NCI-H2029 treated with DMSO at 0.1 percent for 48 hours (cell line): ENCODE measurements at regions not wholly inside any gene's neighbourhood (a gene's known extent, or its start where the extent isn't known, plus 50 kb on each side); places are given as distances from the start of the nearest gene placed in this dataset.
"Not testable (repeated sequence)": the region's sequence is repeated elsewhere in the genome, so short reads cannot be mapped to it uniquely, and the experiment has no call there.

Experiments used
- DNase-seq: peaks from one replicate; lab custom pipeline; 2025; lab: John Stamatoyannopoulos, UW

DNA sequence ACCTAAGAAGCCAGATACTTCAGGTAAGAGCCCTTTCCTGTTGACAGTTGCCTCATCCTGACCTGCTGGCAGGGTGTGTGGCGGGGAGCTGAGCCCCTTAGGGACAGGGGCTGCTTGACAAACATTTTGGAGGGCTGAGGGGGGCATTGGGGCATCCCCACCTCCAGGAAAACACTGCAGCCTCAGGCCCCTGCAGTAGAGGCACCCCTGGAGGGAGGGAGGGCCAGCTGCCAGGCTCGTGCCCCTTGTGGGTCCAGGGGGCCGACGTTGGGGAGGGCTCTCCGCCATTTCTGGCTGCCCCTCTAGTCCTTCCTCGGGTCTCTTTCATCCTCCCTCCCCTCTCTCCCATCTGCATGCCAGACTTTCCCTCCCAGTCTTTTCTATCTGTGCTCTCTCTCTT lies 177.3 kb downstream of the RPS24 start:
- DNase-seq, result no peak

DNA sequence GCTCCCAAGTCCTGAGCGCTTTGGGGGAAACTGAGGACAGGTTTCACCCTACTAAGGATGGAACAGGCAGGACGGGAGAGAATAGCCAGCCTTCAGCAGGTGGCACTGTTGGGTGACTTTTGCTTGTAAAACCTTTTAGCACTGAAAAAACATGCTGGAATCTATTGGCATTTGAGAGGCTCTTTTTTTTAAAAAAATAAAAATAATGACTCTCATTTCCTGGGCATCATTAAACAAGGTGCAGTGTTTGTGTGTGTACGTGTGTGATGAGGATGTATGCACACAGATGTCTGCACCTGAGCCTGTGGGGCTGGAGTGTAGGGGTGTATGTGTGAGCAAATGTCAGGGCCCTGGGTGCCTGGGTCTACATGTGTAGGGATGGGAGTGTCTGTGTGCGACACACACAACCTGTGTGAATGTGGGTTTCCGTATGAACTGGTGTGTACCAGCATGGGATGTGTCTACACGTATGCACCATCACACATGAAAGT lies 177.9 kb downstream of the RPS24 start:
- peak; percentile 2 for DNase-seq

DNA sequence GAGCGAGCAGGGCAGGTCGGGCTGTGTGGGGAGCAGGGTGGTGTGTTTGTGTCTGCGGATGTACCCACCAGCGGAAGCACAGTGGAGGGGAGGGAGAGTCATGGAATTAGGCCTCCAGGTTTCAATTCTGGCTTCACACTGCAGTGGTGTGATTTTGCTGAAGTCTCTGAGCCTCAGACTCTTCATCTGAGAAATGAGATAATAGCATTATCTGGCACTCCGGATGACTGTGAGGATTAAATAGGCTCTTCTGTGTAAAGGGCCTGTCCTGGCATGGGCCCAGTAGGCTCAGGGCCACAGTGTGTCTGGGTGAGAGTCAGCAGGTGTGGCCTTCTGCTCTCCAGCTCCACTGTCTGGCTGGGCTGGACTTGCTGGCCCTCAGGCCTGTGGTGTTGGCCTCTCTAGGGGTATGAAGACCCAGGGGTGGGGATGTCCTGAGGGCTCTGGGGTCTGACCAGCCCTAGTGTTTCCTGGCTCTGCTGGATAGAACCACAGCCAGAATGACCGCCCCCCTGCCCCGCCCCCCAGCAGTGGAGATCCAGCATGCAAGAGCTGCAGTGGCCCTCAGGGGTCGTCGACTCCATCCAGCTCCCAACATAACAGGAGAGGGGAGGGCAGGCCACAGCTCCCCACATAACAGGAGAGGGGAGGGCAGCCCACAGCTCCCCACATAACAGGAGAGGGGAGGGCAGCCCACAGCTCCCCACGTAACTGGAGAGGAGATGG lies 178.6 kb downstream of the RPS24 start:
- peak; percentile 34 for DNase-seq

DNA sequence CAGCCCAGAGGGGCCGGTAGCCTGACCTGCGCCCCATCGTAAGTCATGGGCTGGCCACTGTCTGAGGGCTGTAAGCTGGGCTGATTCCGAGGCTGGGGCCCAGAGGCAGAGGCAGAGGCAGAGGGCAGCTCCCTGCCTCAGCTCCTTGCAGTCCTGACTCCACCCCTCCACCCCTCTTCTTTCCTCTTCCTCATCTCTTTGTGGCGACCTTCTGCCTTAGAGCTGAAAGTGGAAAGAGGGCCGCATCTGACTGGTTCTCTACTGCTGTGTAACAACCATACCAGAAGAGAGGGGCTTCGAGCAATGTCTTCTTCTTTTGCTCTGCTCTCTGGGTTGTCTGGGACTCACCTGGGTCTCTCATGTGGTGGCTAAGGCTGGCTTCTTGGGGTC lies 179.1 kb downstream of the RPS24 start:
- DNase-seq, result no peak

DNA sequence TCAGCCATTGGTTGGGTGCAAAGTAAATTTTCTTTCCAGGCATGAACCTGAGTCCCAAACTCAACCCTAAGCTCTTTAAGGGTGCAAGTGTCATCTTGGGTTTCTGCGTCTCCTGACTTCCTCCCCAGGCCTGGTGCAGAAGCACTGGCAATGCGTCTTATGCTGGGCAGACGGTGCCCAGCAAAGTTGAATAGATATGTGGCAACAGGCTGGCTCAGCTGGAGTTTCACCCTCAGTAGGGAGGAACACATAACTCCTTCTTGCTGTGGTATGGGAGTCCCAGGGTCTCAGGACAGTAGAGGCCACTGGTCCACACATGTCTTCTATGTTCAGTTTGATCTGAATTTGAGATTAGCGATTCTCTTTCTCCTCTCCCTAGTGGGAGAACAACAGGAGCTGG lies 181.3 kb downstream of the RPS24 start:
- no peak for DNase-seq

DNA sequence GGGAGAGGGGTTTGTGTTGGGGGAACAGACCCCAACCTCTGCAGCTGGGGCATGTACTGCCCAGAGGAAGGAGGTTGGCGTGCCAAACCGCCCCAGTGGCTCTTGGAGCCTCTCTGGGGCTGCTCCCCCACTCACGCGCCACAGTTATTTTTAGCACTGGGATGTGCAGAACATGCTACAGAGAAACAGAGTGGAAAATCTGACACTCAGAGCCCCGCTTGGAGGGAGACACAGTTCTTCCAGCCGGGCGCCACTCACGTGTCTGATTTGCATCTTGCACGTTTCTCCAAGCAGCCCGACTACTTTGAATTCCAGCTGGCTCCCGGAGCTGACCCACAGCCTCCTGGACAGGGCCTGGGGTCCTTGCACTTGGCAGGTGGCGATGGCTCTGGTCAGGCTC lies 182.0 kb downstream of the RPS24 start:
- DNase-seq, result no peak

DNA sequence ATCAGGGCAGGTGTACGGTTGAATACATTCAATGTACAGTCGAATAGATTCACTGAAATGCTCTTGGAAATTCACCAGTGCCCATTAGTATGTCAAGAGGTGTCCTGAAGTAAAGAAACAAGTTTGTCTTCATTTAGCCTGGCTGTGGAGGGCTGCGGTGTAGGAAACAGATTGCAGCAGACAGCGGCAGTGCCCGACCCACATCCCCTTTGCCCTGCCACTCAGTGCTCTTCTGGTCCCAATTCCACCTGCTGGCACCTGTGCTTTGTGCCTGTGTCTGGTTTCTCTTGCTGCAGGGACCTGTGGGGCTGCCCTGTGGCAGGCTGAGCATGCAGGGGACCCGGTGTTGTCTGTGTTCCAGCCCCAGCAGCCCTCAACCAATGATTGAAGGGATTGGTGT lies 183.7 kb downstream of the RPS24 start:
- no peak for DNase-seq

DNA sequence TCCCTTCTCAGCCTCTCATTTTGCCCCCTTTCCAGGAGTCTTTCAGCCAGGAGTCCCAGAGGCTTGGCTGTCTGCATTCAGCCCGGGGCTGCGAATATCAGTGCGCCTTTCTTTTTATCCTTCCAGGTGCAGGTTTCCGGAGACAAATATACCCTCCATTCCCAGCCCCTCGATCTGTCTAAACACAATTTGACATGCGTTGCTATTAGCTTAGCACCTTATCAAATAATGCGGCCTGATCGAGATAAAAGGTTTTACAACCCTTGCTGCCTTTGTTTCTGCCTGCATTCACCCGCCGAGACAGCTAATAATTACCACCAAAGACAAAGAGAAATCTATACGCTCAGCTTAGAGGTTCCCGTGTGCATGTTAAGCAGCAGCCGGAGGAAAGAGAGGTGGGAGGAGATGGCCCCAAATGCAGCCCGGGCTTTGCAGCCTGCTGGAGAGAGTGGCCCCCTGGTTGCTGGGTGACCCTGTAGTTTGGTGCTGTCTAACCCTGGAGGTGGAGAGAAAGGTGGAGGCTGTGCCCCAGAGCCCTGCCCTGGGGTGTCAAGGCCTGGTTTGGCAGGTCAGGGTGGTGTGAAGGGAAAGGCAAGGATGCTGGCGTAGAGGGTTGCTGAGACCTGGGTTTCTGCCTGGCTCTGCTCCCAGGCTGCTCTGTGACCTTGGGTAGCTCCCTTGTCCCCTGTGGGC lies 185.3 kb downstream of the RPS24 start:
- no peak for DNase-seq

DNA sequence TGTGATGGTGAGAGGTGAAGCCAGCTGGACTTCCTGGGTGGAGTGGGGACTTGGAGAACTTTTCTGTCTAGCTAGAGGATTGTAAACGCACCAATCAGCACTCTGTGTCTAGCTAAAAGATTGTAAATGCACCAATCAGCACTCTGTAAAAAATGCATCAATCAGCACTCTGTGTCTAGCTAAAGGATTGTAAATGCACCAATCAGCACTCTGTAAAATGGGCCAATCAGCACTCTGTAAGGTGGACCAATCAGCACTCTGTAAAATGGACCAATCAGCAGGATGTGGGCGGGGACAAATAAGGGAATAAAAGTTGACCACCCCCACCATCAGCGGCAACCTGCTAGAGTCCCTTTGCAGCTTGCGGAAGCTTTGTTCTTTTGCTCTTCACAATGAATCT lies 185.9 kb downstream of the RPS24 start:
- not testable (repeated sequence) for DNase-seq

DNA sequence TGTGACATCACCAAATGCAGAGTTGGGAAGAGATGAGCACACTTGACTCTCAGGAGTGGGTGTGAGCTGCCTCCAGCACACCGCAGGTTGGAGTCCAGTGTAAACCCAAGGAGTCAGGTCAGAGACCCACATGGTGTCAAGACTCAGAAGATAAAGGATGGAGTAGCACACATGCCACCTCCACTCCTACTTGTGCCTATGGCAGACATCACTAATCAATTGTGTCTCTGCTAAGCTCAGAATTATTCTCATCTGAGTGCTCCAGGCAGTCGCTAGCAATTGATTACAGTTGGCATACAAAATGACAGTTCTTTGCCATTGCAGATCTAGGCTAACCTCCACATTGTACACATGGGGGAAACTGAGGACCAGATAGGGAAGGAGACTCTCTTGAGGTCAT lies 187.1 kb downstream of the RPS24 start:
- no peak for DNase-seq

DNA sequence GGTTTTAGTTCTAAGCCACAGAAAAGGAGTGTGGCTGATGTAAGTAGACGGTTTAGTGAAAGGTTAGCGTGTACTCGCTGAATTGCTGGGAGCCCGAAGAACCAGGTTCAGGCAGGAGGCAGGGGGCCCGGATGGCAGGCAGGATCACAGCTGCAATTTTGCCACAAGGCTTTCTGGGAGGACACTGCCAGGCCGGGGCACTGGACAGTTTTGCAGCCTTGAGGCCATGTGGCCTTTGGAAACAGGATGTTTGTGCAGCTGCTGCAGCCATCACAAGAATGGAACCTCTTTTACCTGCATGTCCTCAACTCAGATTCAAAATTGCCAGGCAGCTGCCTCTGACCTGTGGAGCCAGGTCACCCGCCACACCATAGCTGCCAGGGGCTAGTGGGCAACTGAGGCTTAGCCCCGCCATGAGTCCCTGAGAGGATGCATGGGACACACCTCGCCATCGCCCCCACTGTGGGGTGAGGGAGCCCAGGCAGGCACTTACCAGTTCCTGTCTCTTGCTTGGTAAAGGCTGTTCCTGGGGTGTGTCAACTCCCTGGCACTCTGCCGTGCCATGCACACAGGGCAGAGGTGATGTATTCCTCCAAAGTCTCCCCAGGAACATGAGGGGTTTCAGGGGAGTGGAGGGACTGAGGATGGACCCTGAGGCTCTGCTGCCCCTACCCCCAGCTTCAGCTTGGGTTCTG lies 188.6 kb downstream of the RPS24 start:
- DNase-seq, result no peak

DNA sequence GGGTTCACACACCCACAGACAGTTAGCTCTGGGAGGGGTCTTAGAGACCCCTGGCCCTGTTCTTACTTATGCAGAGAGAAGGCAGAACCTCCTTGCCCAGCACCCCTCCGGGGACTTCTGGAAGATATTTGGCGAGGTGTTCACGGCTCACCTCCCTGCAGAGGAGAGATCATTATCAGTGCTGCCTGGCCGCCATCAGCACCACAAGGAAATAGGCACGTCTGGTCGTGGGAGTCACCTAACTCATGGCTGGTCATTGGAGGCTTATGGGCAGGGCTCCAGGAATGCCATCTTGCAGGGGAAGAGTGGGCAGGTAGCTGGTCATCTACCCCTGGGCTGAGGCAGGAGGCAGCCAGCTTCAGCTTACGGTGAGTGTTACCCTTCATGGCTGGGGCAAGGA lies 189.4 kb downstream of the RPS24 start:
- no peak for DNase-seq

DNA sequence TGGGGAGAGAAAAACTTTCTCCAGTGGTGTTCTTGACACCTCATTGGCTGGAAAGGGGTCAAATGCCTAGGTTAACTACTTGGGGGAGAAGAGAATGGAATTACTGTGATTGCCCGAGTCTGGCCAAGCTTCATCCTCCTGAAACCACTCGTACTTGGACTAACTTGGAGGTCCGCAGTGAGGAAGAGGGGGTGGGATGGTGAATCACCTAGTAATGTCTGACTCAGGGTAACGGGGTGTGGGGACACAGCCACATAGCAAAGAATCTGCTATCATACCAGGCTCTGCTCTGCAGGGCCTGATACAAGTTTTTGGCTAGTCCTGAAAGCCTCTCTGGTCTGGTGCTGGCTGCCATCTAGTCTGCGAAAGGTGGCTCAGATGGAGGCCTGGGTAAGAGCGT lies 190.9 kb downstream of the RPS24 start:
- no peak for DNase-seq

DNA sequence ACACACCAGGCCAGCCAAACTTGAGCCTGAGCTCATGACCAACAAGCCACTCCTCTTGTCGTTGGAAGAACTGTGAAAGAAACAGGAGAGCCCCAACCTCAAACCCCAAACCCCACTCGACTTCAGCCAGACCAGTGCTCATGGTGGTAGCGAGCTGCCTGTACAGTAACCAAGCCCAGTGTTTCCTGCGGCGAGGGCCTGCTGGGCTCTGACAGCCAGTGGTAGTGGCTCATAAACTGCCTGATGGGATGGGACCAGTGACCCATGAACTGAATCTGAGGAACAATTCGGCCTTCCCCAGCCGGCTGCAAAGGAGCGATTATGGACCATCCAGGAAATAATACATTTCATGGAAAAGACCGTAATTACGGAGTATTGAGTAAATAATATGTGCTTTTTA lies 191.9 kb downstream of the RPS24 start:
- no peak for DNase-seq

DNA sequence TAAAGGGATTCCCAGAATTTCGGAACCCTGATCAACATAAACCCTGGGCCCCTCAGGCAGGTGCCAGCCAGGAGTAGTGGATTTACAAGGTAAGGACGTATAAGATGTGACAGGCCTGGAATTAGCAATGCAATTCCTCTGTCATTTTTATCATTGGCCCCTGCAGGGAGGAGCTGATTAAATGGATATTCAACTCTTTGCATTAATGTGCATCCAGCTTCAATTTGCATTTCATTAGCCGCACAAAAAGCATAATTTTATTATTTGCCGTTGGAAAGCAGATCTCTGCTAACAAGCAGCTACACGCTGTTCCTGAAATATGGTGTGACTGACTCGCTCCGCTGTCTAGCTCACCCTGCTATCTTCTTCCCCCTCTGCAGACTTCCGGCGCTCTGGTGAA lies 195.8 kb downstream of the RPS24 start:
- no peak for DNase-seq

DNA sequence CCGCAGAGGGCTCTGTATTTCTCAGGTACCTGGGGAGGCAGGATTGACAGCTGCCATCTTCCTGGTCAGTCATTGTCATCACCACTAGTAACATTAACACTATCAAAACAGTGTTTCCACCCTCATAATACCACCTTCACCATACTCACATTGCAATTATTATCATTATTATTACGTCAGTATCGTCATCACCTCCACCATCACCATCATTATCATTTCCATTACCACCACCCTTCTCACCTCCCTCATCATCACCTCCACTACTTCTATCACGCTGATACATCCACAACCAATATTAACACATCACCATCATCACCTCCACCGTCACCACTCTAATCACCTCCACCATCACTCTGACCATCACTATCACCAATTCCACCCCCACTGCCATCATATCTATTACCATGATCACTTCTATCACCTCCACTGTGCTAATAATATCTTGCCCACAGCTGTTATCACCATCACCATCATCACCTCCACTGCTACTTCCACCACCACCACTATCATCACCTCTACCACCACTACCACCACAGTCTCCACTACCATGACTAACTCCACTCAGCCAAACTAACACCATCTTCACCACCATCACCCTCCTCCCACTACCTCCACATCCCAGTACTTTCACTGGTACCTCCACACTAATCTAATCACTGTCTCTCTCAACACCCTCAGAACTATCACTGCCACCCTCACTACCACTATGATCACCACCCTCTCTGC lies 196.4 kb downstream of the RPS24 start:
- no peak for DNase-seq

DNA sequence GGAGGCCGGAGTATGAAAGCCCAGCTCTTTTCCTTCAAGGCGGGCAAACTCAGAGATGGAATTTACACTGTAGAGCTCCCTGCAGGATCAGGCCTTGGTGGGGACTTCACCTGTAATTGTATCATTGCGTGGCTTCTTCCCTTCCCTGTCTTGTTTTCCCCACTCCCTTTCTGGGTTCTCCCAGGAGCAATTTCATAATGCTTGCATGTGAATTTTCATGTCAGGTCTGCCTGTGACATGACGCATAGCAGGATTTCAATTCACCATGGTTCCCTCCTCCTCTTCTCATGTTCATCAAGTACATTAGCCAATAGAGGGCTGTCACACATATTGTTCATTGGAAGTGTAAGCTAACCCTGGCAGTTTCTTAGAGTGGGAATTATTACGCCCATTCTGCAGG lies 197.7 kb downstream of the RPS24 start:
- no peak for DNase-seq

DNA sequence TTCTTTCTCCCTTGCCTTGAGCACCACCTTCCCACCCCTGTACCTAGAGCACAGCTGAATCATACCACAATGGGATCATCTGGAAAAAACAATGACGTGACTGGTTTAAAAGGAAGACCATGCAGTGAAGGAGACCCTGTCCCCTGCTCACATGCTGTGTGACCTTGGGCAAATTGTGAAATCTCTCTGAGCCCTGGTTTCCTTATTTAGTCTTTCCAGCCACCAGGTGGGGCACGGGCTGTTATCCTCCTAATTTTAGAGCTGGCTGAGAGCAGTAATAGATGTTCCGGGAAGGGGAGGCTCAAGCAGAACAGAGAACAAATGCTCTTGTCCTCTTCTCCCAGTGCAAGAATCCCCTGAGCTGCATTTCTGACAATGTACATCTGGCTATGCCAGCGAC lies 198.3 kb downstream of the RPS24 start:
- no peak for DNase-seq

DNA sequence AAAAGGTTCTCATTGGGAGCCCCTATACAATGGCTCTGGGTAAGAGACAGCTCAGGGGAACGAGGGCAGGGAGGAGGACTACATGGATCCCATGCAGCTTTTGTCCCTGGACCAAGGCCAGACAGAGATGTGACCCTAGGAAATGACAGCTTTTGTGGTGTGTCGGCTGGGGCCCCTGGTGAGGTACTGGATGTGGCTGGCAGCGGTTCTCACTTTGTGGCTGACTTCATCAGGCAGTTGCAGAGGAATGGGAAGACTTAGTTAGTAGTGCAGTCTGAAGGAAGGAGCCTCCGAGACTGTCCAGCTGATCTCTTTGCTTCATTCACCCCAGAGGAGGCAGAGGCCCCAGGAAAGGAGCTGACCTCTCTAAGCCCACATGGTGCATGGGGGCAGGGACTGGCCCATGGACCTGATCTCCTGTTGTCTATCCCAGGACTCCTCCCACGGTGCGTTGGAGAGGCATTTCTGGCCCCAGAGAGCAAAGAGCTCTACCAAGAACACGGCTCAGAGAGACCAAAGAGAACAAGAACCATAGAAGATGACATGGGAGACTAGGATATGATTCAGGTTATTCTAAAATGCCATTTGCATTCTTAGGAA lies 202.9 kb downstream of the RPS24 start:
- no peak for DNase-seq

DNA sequence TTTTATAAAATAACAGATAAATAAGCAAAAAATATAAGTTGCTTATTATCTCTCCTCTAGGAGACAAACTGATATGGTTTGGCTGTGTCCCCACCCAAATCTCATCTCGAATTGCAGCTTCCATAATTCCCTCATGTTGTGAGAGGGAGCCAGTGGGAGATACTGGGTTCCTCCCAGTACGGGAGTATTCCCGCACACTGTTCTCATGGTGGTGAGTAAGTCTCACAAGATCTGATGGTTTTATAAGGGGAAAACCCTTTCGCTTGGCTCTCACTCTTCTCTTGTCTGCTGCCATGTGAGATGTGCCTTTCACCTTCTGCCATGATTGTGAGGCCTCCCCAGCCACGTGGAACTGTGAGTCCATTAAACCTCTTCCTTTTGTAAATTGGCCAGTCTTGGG lies 204.3 kb downstream of the RPS24 start:
- DNase-seq, result not testable (repeated sequence)

DNA sequence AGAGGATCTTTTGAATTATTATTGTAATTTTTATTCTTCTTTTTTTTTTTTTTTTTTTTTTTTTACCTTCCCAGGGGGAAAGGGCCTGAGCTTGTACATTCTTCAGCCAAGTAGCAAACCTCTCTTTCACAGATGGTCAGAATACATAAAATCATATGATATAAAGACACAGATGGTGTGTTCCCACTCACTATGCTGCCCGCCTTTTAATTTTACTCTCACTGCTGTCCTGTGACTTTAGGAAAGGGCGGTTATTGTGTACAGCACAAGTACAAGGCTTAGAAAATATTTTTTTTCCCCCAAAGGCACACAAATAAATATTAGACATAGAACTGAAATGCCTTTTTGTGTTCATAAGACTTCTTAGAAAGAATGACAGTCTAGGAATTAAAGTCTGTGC lies 213.6 kb downstream of the RPS24 start:
- no peak for DNase-seq

DNA sequence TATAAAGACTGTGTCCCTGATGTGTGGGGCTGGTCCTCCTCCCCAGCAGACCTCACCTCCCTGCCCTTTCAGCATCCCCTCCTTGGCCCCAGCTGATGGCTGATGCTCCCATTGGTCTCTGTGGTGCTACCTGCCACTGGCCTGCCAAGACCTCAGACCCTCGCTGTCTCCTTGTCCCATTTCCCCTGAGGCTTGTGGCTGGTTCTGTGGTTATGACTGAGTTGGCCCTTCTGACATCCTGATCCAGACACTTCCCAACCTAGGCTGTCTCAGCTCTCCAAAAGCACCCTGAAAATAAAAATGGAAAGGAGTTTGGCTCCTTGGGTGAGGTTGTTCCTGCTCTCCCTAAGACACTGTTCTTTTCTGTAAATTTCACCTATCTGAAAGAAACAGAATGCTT lies 214.2 kb downstream of the RPS24 start:
- DNase-seq, result no peak
